ENCODE measurements at regions not wholly inside any gene's neighbourhood (a gene's known extent, or its start where the extent isn't known, plus 50 kb on each side); places are given as distances from the start of the nearest gene placed in this dataset.
A peak's percentile ranks its signal among the peaks of the same experiment; 100 is the strongest.

DNA sequence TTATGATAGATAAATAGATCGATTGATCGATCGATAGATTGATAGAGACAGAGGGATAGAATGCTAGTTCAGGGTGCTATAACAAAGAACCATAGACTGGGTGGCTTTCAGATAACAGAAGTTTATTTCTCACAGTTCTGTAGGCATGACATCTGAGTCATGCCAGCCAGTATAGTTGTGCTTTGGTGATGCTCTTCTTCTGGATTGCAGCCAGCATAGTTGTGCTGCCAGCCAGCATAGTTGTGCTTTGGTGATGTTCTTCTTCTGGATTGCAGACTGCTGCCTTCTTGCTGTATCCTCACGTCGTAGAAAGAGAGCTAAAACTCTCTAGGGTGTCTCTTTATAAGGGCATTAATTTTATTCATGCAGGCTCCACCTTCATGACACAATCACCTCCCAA lies 860.8 kb downstream of the BRINP3 start (continued):
- TF ChIP-seq, protein P1, sequence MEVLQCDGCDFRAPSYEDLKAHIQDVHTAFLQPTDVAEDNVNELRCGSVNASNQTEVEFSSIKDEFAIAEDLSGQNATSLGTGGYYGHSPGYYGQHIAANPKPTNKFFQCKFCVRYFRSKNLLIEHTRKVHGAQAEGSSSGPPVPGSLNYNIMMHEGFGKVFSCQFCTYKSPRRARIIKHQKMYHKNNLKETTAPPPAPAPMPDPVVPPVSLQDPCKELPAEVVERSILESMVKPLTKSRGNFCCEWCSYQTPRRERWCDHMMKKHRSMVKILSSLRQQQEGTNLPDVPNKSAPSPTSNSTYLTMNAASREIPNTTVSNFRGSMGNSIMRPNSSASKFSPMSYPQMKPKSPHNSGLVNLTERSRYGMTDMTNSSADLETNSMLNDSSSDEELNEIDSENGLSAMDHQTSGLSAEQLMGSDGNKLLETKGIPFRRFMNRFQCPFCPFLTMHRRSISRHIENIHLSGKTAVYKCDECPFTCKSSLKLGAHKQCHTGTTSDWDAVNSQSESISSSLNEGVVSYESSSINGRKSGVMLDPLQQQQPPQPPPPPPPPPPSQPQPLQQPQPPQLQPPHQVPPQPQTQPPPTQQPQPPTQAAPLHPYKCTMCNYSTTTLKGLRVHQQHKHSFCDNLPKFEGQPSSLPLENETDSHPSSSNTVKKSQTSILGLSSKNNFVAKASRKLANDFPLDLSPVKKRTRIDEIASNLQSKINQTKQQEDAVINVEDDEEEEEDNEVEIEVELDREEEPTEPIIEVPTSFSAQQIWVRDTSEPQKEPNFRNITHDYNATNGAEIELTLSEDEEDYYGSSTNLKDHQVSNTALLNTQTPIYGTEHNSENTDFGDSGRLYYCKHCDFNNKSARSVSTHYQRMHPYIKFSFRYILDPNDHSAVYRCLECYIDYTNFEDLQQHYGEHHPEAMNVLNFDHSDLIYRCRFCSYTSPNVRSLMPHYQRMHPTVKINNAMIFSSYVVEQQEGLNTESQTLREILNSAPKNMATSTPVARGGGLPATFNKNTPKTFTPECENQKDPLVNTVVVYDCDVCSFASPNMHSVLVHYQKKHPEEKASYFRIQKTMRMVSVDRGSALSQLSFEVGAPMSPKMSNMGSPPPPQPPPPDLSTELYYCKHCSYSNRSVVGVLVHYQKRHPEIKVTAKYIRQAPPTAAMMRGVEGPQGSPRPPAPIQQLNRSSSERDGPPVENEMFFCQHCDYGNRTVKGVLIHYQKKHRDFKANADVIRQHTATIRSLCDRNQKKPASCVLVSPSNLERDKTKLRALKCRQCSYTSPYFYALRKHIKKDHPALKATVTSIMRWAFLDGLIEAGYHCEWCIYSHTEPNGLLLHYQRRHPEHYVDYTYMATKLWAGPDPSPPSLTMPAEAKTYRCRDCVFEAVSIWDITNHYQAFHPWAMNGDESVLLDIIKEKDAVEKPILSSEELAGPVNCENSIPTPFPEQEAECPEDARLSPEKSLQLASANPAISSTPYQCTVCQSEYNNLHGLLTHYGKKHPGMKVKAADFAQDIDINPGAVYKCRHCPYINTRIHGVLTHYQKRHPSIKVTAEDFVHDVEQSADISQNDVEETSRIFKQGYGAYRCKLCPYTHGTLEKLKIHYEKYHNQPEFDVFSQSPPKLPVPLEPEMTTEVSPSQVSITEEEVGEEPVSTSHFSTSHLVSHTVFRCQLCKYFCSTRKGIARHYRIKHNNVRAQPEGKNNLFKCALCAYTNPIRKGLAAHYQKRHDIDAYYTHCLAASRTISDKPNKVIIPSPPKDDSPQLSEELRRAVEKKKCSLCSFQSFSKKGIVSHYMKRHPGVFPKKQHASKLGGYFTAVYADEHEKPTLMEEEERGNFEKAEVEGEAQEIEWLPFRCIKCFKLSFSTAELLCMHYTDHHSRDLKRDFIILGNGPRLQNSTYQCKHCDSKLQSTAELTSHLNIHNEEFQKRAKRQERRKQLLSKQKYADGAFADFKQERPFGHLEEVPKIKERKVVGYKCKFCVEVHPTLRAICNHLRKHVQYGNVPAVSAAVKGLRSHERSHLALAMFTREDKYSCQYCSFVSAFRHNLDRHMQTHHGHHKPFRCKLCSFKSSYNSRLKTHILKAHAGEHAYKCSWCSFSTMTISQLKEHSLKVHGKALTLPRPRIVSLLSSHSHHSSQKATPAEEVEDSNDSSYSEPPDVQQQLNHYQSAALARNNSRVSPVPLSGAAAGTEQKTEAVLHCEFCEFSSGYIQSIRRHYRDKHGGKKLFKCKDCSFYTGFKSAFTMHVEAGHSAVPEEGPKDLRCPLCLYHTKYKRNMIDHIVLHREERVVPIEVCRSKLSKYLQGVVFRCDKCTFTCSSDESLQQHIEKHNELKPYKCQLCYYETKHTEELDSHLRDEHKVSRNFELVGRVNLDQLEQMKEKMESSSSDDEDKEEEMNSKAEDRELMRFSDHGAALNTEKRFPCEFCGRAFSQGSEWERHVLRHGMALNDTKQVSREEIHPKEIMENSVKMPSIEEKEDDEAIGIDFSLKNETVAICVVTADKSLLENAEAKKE (CRISPR knock-in tag; IDR thresholded peaks at IDR 0.05): no peak
- TF ChIP-seq REST (IDR thresholded peaks at IDR 0.05; ENCODE audit: unreplicated experiment) (no peak), CREB1 (CRISPR knock-in tag; IDR thresholded peaks at IDR 0.05; ENCODE audit: low read depth) (no peak)

DNA sequence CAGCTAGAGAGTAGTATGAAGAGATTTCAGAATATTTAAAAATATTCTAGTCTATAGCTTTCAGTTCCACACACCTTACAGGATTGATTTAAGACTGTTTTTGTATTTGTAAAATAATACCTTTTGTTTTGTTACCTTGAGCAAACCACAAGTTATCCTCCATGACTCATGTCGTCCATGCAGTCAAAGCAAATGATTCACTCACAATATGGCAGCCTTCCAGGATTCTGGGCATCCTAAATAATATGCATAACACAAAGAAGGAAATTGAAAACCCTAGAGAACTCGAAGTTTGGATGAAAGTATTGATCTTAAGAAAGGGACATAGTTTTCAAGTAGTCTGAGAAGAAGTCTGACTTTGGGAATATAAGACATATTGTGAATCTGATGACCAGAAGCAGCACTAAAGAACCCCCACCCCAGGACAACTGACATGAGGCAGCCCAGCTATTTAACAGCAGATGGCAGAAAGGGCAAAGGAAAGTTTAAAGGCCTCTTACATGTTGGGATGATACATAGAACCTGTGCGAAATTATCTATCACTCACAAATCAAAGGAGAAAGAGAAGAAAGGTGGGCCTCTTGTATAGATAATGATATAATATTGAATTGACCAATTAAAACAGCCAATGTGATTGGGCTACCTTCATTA lies 857.9 kb downstream of the BRINP3 start:
- no peak overlapping the region for H3K4me2 ChIP-seq
- H3K4me1 ChIP-seq (ENCODE audit: insufficient read depth): no peaks in the 10 kb centered on the region
- H3K9me2 ChIP-seq (ENCODE audit: insufficient read depth): no peaks in the 10 kb centered on the region
- peaks cover 2% of the 10 kb centered on the region; the same call in 1 of the 3 replicates for H3K9me3 Mint-ChIP-seq
- ATAC-seq (no peak), DNase-seq (ENCODE audit: low spot score) (no peak)
- H3K4me1 Mint-ChIP-seq: no peaks in the 10 kb centered on the region
- no peak overlapping the region for H3K27ac ChIP-seq (ENCODE audit: low read depth)
- peak overlapping the region; percentile 67; the same call in 1 of the 2 replicates for H2AFZ ChIP-seq
- H3K36me3 Mint-ChIP-seq (ENCODE audit: low read depth): no peaks in the 10 kb centered on the region
- H3K27ac Mint-ChIP-seq: no peak overlapping the region
- H3K27me3 Mint-ChIP-seq (ENCODE audit: insufficient read depth, low read depth, poor library complexity): no peaks in the 10 kb centered on the region
- H3F3A ChIP-seq (replicated peaks; ENCODE audit: low read depth): no peaks in the 10 kb centered on the region
- H3K4me3 Mint-ChIP-seq: no peak overlapping the region
- H3K36me3 ChIP-seq (ENCODE audit: insufficient read depth): no peaks in the 10 kb centered on the region
- H4K20me1 ChIP-seq (replicated peaks; ENCODE audit: insufficient read depth): no peaks in the 10 kb centered on the region
- no peaks in the 10 kb centered on the region for H3K27me3 ChIP-seq (ENCODE audit: insufficient read depth)
- no peak overlapping the region for H3K4me3 ChIP-seq
- no peaks in the 10 kb centered on the region for H3K79me2 ChIP-seq (replicated peaks; ENCODE audit: insufficient read depth)
- TF ChIP-seq CREB1 (CRISPR knock-in tag; IDR thresholded peaks at IDR 0.05; ENCODE audit: low read depth) (no peak), JUNB (IDR thresholded peaks at IDR 0.05; ENCODE audit: unreplicated experiment) (no peak), CTCF (conservative IDR thresholded peaks at IDR 0.05; ENCODE audit: low read depth in 2 of 2) (no peak), REST (IDR thresholded peaks at IDR 0.05; ENCODE audit: unreplicated experiment) (no peak), NANOG (IDR thresholded peaks at IDR 0.05; ENCODE audit: borderline replicate concordance) (no peak)

Data from GM23338 (cell line).